Glutamatergic neuron (in vitro differentiated cells): ENCODE measurements at regions not wholly inside any gene's neighbourhood (a gene's known extent, or its start where the extent isn't known, plus 50 kb on each side); places are given as distances from the start of the nearest gene placed in this dataset.

Experiments
- DNase-seq: peaks from one replicate; pipeline ENCODE4 v3.0.0; 2022
- H3K27ac Mint-ChIP-seq: one replicate; pipeline ENCODE4 v1.8.0; 2020; ENCODE audit warnings: mild to moderate bottlenecking, mixed read lengths, inconsistent platforms; ENCODE audit not compliant: unreplicated experiment
- H3K27me3 Mint-ChIP-seq: one replicate; pipeline ENCODE4 v1.8.0; 2020; ENCODE audit warnings: mild to moderate bottlenecking, moderate library complexity, mixed read lengths, inconsistent platforms; ENCODE audit not compliant: unreplicated experiment
- H3K36me3 Mint-ChIP-seq: one replicate; pipeline ENCODE4 v1.8.0; 2020; ENCODE audit warnings: mild to moderate bottlenecking, mixed read lengths, inconsistent platforms; ENCODE audit not compliant: unreplicated experiment
- H3K4me1 Mint-ChIP-seq: one replicate; pipeline ENCODE4 v1.8.0; 2020; ENCODE audit warnings: mild to moderate bottlenecking, low read depth, mixed read lengths, inconsistent platforms; ENCODE audit not compliant: unreplicated experiment
- H3K4me3 Mint-ChIP-seq: one replicate; pipeline ENCODE4 v1.8.0; 2020; ENCODE audit warnings: mild to moderate bottlenecking, mixed read lengths, inconsistent platforms; ENCODE audit not compliant: unreplicated experiment
- H3K9me3 Mint-ChIP-seq: one replicate; pipeline ENCODE4 v1.8.0; 2020; ENCODE audit warnings: mild to moderate bottlenecking, moderate library complexity, mixed read lengths, inconsistent platforms; ENCODE audit not compliant: unreplicated experiment
- CTCF ChIP-seq: fragments of 200-600 bp; sonication (generic); IDR thresholded peaks from one replicate; pipeline ENCODE4 v1.5.0; 2021; ENCODE audit not compliant: partially characterized antibody, unreplicated experiment

- Mint-ChIP-seq H3K36me3 (no peaks in the 10 kb centered on the region), H3K4me1 (peaks cover 33% of the 10 kb centered on the region), H3K27me3 (peaks cover 6% of the 10 kb centered on the region), H3K9me3 (peaks cover 10% of the 10 kb centered on the region), H3K4me3 (peak overlapping the region; percentile 72), H3K27ac (peak overlapping the region; percentile 99)
- no peak for DNase-seq
- TF ChIP-seq CTCF = no peak
Observed at GRCh38 chr11:109507836-109508561, 86.0 kb downstream of the C11orf87 start.

DNA sequence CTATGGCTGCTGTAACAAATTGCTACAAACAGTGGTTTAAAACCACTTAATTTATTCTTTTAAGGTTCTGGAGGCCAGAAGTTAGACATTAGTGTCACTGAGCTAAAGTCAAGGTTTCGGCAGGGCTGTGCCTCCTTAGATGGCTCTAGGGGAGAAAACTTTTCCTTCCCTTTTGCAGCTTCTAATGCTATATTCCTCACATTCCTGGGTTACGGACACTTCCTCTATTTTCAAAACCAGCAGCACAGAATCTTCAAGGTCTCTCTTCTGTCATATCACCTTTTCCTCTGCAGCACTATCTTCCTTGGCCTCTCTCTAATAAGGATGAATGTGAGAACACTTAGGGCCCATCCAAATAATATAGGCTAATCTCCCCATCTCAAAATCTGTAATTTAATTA, 87.0 kb downstream of the C11orf87 start:
- Mint-ChIP-seq H3K4me1 (peaks cover 31% of the 10 kb centered on the region), H3K9me3 (peaks cover 10% of the 10 kb centered on the region), H3K36me3 (no peaks in the 10 kb centered on the region), H3K27ac (peak overlapping the region; percentile 48), H3K27me3 (peaks cover 6% of the 10 kb centered on the region), H3K4me3 (peak overlapping the region; percentile 15)
- no peak for DNase-seq
- TF ChIP-seq CTCF = no peak

GRCh38 chr11:109510316-109510715, 88.3 kb downstream of the C11orf87 start:
- TF ChIP-seq CTCF = no peak
- peaks cover 10% of the 10 kb centered on the region for H3K9me3 Mint-ChIP-seq
- peaks cover 4% of the 10 kb centered on the region for H3K27me3 Mint-ChIP-seq
- H3K4me3 Mint-ChIP-seq = no peak overlapping the region
- H3K36me3 Mint-ChIP-seq = no peaks in the 10 kb centered on the region
- no peak for DNase-seq
- H3K27ac Mint-ChIP-seq = no peak overlapping the region
- H3K4me1 Mint-ChIP-seq = peaks cover 25% of the 10 kb centered on the region

GRCh38 chr11:109511598-109511997, 89.6 kb downstream of the C11orf87 start:
- Mint-ChIP-seq H3K27me3 (peaks cover 3% of the 10 kb centered on the region), H3K4me3 (no peak overlapping the region), H3K27ac (no peak overlapping the region), H3K36me3 (no peaks in the 10 kb centered on the region), H3K4me1 (peaks cover 20% of the 10 kb centered on the region), H3K9me3 (peaks cover 10% of the 10 kb centered on the region)
- no peak for DNase-seq
- TF ChIP-seq CTCF = no peak

DNA sequence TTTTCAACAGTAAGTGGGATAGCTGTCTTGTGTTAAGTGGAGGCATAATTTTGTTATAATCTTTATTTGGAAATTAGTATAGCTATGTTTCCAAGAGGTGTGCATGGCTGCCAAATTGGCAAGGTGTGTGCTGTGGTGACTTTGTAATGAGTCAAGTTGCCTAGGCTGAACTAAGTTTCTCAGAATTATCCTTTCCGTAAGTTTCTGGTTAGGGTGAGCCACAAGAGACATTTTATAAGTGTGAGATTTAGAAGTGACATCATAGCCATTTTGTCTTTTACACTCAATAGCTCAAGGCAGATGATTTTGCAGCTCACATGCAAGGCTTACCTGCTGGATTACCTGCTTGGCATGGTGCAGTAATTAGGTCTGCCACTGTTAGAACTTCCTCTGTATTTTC, 90.3 kb downstream of the C11orf87 start:
- H3K4me3 Mint-ChIP-seq = no peak overlapping the region
- H3K4me1 Mint-ChIP-seq = peaks cover 13% of the 10 kb centered on the region
- no peak for DNase-seq
- peaks cover 2% of the 10 kb centered on the region for H3K27me3 Mint-ChIP-seq
- peaks cover 9% of the 10 kb centered on the region for H3K9me3 Mint-ChIP-seq
- H3K36me3 Mint-ChIP-seq = no peaks in the 10 kb centered on the region
- no peak for TF ChIP-seq CTCF
- H3K27ac Mint-ChIP-seq = no peak overlapping the region
